HG02642 (cell line): ENCODE measurements at regions not wholly inside any gene's neighbourhood (a gene's known extent, or its start where the extent isn't known, plus 50 kb on each side); places are given as distances from the start of the nearest gene placed in this dataset.
"Not testable (repeated sequence)": the region's sequence is repeated elsewhere in the genome, so short reads cannot be mapped to it uniquely, and the experiment has no call there.

Experiments used
- ATAC-seq: cut with Tn5 transposase; IDR thresholded peaks from one replicate; pipeline ENCODE4 v1.9.1; 2021; ENCODE audit warnings: mild to moderate bottlenecking; ENCODE audit not compliant: unreplicated experiment, poor library complexity

DNA sequence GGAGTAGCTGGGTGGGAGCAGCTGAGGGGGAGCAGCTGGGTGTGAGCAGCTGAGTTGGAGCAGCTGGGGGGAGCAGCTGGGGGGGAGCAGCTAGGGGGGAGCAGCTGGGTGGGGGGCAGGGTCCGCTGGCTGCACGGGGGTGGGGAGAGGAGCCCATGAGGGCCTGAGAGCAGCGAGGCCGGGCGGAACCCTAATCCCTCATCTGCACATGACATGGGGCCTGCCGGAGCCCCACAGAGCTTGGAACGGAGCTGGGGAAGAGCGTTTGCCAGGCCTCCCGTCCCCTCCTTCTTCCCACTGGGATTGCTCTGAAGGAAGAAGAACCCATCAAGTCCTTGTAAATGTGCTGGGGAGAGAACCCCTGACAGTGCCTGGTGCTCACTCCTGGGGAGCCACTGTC is 83.2 kb upstream of the LPCAT1 start:
- ATAC-seq = not testable (repeated sequence)

GRCh38 chr5:1603916-1604315 is 80.2 kb upstream of the LPCAT1 start:
- ATAC-seq = not testable (repeated sequence)

DNA sequence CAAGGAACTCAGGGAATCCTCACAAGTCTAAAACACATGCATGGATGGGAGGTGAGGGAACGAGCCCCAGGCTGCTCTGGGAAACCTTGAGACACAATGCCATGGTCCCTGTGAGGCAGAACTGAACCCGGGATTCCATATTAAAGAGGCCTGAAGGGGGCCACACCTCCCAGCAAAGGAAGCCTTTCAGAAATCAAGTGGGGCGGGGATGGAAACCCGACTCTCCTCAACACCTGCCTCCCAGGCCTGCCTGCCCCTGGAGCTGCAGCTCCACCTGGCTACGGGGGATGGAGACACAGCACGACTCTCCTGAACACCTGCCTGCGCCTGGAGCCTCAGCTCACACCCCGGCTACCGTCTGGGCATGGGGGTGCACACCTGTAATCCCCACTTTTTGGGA is 77.8 kb upstream of the LPCAT1 start:
- not testable (repeated sequence) for ATAC-seq

- ATAC-seq = not testable (repeated sequence)
These were observed 75.4 kb upstream of the LPCAT1 start for GRCh38 chr5:1598950-1599737.

DNA sequence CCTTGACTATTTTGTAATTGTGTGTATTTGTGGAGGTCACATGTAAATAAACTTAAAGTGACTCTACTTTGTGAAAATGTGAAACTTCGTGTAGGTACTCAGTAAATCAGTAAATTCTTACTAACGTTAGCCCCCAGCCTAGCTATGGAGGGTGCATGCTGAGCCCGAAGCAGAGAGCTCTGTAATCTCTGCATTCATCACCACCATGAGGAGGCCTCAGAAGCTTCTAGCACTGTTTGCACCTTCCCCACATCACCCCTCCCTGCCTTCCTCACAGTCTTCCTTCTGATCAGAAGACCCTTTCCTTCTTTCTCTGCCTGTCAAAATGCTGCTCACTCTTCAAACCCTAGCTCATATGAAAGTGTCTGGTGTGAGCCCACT is 73.3 kb upstream of the LPCAT1 start:
- not testable (repeated sequence) for ATAC-seq

- not testable (repeated sequence) for ATAC-seq
These were observed 72.8 kb upstream of the LPCAT1 start for GRCh38 chr5:1596462-1597092.

GRCh38 chr5:1594357-1595106 is 70.8 kb upstream of the LPCAT1 start:
- peak; percentile 88 for ATAC-seq

- peak; percentile 8 for ATAC-seq
These were observed 70.2 kb upstream of the LPCAT1 start for GRCh38 chr5:1593903-1594356.

- not testable (repeated sequence) for ATAC-seq
These were observed 64.4 kb upstream of the LPCAT1 start for GRCh38 chr5:1588071-1588694.

- not testable (repeated sequence) for ATAC-seq
These were observed 59.5 kb upstream of the LPCAT1 start for GRCh38 chr5:1583081-1583875.

DNA sequence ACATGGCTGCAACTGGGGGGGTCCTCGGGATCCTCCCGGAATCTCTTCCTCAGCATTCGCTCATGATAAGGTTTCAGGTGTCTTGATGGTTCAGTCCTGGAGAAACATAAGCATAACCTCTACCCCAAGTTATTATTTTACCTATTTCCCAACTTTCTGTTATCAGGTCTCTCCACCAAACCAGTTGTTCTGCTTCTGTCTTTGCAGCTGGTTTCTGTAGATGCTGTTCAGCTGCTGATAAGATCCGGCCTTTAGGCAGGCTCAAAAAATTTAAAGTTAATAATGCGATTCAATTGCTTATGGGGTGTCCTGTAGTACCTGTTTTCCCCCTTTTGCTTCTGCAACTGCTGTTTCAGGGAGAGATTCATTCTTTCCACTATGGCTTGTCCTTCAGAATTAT is 55.6 kb upstream of the LPCAT1 start:
- not testable (repeated sequence) for ATAC-seq

- ATAC-seq = not testable (repeated sequence)
These were observed 53.1 kb upstream of the LPCAT1 start for GRCh38 chr5:1576851-1577250.

- not testable (repeated sequence) for ATAC-seq
These were observed 52.4 kb upstream of the LPCAT1 start for GRCh38 chr5:1575991-1576714.

GRCh38 chr5:1575491-1575890 is 51.7 kb upstream of the LPCAT1 start:
- not testable (repeated sequence) for ATAC-seq

GRCh38 chr5:1574023-1574318 is 50.2 kb upstream of the LPCAT1 start:
- ATAC-seq = not testable (repeated sequence)

DNA sequence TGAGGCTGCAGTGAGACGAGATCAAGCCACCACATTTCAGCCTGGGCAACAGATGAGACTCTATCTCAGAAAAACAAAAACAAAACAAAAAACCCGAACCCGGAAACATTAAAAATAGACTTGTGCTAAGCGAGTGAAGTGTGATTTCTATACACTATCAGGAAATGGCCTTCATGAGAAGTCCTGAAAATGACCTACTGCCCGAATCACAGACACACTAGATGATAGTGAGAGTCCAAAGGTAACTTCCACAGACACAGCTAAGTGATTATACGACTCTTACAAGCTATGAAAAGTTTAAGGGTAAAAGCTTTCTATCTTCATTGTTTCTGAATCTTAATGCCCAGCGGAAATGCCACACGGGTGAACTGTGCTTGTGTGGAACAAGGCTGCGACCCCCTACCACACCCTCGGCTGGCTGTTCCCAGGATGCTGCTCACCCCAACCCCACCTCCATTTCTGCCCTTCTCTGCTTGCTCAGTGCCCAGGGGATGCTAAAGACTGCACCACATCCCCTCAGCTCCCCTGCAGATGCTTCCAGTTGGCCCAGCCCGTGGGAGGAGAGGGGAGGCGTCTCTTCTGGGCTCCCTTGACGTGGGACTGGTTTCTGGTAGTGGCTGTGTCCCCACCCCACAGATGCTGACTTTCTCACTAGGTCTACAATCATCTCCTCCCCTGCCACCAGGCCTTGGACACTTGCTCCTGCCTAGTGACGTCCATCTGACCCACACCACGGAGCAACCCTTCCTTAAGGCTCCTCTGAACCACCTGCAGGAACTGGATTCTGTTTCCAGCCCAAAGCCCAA is 49.7 kb upstream of the LPCAT1 start:
- not testable (repeated sequence) for ATAC-seq
